ENCODE measurements at regions not wholly inside any gene's neighbourhood (a gene's known extent, or its start where the extent isn't known, plus 50 kb on each side); places are given as distances from the start of the nearest gene placed in this dataset.
"Not testable (repeated sequence)": the region's sequence is repeated elsewhere in the genome, so short reads cannot be mapped to it uniquely, and the experiment has no call there.

DNA sequence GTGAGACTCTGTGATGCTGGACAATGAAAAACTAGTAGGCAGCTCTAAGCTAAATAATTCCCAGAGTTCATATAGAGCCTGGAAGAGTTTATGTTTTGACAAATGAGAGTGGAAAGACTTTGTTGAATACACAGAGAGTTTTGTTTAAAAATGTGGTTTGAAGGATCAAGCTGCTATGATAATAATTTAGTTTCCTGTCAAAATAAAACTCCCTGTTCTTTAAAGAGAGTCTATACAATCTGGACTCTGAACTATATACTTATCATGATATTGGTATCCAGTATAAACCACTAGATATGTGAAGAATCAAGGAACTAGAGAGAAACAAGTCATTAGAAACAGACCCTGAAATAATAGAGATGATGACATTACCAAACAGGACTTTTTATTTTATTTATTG, 158.6 kb downstream of the C4orf33 start:
- DNase-seq = no peak

DNA sequence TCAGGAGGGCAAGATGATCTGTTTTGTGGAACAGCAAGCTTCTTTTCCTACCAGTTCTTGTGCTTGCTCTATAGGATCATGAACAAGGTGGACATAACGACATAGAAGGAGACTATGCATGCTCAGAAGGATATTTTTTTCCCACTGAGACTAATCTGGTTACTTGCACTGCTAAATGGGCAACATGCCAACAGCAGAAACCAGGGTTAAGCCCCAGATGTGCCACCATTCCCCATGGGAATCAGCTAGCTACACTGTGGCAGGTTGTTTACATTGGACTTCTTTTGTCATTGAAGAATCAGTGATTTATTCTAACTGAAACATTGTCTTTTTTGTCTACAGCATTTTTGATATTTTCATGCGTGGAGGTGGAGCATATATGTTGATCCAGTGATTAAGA, 165.6 kb downstream of the C4orf33 start:
- DNase-seq = no peak

GRCh38 chr4:129264008-129264657, 168.2 kb downstream of the C4orf33 start:
- no peak for DNase-seq

DNA sequence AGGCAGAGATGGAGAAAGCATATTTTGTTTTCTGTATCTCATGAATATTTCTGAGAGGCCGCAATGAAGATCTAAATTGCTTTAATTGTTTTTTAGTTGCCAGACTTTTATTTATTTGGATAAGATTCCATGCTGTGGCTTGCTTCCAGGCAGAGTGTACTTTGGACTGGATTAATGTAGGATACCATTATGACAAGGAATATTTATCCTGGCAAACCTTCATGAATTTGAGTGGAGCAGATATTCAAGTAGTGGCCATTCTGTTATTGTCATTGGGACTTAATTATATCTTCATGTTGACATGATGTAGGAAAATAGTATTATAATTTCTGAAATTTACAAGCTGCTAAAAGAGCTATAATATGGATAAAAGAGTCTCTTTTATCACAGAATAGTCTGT, 182.9 kb downstream of the C4orf33 start:
- no peak for DNase-seq

GRCh38 chr4:129282293-129282692, 186.3 kb downstream of the C4orf33 start:
- DNase-seq = no peak

GRCh38 chr4:129292194-129292593, 196.2 kb downstream of the C4orf33 start:
- DNase-seq = not testable (repeated sequence)

DNA sequence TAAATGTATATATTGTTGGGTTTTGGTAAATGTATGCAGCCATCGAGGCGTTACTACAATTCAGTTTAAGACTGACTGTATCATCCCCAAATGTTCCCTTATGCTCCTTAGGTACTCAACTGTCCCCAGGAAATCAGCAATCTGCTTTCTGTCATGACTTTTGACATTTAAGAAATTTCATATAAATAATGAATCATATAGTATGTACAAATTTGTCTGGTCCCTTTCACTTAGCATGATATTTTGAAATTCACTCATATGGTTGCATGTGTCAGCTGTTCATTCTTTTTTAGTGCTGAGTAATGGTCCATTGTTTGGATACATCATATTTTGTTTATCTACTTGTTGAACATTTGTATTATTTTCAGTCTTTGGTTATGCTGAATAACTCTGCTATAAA, 218.8 kb downstream of the C4orf33 start:
- DNase-seq = no peak

- no peak for DNase-seq
Measured at GRCh38 chr4:129322920-129323319, 227.0 kb downstream of the C4orf33 start.

DNA sequence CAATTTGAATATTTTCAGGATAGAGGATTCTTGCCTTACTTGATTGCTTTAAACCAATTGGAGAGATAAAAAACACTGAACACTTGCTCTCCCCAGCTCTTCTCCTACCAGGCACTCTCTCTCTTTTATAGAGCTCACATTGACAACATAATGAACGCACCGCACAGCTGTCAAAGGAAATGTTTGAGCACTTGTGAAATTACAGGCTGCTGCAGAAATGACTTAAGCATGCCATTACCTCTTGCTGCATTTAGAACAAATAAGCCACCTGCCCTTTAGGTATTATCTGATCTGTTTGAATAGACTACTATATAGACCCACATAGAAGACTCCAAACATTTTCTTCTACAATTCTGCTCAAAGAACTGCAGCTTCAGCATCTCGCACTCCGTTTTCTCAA, 227.7 kb downstream of the C4orf33 start:
- DNase-seq = no peak

- DNase-seq = no peak
Measured at GRCh38 chr4:129326571-129327460, 230.9 kb downstream of the C4orf33 start.

DNA sequence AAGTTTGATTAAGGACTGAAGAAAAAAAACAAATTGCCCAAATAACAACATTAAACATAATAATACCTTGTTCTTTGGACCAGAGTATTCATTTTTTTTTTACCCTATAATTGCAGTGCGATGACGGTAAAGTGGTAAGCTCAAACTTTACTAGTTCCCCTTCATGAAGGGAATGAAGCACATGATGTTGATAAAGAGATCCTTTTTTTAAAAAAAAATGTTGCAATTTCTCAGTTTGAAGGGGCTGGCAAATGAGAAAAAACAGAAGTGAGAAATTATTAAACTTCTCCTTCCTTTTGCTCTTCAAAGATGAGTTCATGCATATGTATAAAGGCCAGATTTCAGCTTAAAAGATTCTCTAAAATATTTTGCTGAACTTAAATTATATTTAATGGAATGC, 231.7 kb downstream of the C4orf33 start:
- DNase-seq = no peak

DNA sequence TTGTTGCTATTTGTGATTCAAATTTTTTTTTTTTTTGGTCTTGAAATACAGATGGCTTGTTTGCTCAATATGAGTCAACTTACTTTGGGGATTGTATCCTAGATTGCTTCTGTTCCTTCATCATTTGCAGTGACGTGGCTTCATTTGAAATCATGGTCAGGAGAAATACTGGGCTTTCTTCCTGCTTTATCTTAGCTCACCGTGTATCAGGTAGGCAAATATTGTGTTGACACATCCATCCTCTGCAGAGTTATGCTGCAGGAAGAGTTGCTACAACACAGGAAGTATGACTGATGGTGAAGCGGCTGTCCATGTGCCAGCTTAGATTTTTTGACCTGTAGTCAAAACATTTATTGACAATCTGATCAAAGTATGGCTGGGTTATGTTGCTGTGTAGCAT, 232.2 kb downstream of the C4orf33 start:
- no peak for DNase-seq

- no peak for DNase-seq
Measured at GRCh38 chr4:129334136-129334535, 238.2 kb downstream of the C4orf33 start.

DNA sequence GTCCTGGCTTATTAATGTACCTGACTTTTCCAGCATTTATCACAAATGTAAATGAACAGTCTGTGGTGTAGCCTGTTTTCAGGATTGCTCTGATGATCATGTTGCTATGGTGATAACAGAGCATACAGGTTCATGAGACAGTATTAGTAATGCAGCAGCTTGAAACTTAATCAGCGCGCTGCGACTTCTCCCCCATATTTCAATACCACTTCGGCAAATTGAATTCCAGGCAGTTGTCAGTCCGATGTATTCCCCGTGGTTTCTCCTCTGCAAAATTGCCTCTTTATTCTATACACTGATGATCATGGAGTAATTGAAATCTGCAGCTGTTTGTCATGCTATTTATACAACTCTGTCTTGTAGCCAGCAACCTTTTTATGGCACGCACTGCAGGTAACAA, 239.3 kb downstream of the C4orf33 start:
- DNase-seq = no peak

DNA sequence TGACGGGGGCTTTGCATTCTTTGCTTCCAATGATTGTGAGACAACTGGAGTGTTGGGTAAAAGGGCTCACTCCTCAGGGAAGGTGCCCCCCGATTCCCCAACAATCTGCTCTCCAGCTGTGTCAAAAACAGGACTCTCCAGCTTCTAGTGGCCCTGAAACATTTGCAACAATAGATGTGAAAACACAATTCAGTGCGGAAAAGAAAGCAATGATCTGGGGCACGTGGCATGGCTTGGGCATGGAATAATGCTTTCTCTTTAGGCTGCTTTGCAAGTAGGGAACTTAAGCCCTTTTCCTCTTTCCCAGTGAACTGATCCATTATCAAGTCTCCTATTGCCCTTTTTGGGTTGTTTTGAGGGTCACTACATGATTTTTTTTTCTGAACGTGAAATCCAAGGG, 239.9 kb downstream of the C4orf33 start:
- DNase-seq = no peak

- DNase-seq = no peak
Measured at GRCh38 chr4:129336457-129337227, 240.7 kb downstream of the C4orf33 start.

DNA sequence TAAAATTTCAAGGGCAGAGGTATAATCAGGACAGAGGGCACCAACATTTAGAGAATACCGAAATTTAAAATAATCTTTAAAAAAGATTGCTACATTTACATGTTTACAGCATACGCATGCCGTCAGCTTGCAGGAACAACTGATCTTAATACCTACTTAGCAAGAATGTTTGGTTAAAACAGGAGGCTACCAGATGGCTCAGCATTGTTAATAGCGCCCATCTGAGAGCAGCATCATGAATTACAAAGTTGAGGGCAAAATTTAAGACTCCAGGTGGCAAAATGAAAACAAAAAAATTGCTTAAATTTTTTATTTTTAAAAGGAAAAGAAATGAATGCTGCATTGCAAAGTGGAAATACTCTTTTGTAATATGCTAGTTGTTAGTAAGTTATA, 241.3 kb downstream of the C4orf33 start:
- DNase-seq = no peak

DNA sequence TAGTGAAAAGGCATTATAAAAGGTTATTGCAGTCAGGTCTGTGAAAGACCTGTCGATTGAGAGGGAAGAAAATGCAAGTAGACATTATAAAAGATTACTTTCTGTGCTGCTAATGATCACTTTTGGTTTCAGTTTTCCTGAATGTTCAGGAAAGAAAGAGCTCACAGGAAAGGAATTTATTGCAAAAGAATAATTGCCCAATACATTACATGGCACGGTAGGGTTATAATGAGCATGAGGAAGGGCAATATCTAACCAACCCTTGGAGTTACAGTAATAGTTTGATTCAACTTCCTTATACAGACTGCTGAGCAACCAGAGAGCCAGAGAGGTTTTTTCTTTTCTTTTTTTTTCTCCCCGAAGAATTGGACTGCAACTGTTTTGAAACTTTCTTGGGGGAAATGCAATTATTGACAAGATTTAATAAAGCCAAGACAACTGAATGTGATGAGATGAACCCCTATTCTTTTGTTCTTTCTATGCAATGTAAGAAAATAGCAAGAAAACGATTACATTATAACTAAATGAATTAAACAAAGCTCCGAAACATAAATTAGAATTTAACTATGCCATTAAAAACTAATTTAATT, 247.0 kb downstream of the C4orf33 start:
- DNase-seq = no peak

GRCh38 chr4:129344058-129344457, 248.1 kb downstream of the C4orf33 start:
- DNase-seq = no peak

GRCh38 chr4:129345609-129346008, 249.7 kb downstream of the C4orf33 start:
- DNase-seq = no peak

DNA sequence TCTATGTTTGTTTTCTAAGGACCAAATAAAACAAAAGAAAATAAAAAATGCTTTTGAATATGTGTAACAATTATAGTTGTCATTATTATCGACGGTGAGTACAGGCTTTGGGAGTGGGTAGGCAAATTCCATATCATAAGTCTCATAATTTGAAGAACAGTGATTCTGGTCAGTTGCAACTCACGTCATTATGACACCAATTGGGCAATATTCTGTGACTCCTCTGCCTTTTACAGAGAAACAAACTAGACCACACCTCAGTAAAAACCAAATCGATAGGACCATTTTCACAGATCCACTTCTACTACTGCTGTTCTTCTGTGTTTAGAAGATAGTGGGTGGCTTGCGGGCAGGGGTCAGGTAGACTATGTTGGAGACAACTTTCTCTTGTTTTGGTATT, 250.1 kb downstream of the C4orf33 start:
- DNase-seq = no peak

GRCh38 chr4:129346734-129347133, 250.8 kb downstream of the C4orf33 start:
- DNase-seq = no peak

Data from stimulated activated CD4-positive, alpha-beta T cell treated with anti-CD3 and anti-CD28 coated beads, Interleukin-2, amount 100 ng/mL, for 24 hours (primary cell).